Stimulated activated CD4-positive, alpha-beta T cell treated with anti-CD3 and anti-CD28 coated beads, Interleukin-15, amount 100 ng/mL, for 24 hours (primary cell): ENCODE measurements at regions not wholly inside any gene's neighbourhood (a gene's known extent, or its start where the extent isn't known, plus 50 kb on each side); places are given as distances from the start of the nearest gene placed in this dataset.
"Not testable (repeated sequence)": the region's sequence is repeated elsewhere in the genome, so short reads cannot be mapped to it uniquely, and the experiment has no call there.

Experiments
- DNase-seq: peaks from one replicate; pipeline ENCODE4 v3.0.0-alpha.2; 2020

DNA sequence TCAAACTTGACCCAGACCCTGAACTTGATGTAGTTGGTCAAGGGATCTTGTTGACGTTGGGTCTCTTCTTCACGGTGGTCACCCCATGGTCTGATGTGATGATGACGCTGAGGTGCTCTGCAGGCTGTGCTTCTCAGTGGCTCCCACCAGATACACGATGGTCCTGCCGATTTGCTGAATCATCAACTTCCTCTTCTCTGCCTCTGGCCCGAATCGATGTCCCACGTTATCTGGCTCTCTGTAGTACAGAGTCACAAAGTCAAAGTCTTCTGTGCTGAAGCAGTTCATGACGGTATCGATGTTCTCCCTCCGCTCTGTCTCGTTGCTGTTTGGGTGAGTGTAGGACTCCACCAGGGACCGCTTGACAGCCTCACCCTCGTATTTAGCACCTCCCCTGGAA is 58.5 kb upstream of the ZNF195 start:
- not testable (repeated sequence) for DNase-seq

DNA sequence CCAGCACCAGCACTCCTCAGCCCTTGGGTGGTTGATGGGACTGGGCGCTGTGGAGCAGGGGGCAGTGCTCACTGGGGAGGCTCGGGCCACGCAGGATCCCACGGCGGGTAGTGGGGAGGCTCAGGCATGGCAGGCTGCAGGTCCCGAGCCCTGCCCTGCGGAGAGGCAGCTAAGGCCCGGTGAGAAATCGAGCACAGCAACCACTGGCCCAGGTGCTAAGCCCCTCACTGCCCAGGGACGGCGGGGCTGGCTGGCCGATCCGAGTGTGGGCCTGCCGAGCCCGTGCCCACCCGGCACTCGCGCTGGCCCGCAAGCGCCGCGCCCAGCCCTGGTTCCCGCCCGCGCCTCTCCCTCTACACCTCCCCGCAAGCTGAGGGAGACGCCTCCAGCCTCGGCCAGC is 56.0 kb upstream of the ZNF195 start:
- DNase-seq: no peak

DNA sequence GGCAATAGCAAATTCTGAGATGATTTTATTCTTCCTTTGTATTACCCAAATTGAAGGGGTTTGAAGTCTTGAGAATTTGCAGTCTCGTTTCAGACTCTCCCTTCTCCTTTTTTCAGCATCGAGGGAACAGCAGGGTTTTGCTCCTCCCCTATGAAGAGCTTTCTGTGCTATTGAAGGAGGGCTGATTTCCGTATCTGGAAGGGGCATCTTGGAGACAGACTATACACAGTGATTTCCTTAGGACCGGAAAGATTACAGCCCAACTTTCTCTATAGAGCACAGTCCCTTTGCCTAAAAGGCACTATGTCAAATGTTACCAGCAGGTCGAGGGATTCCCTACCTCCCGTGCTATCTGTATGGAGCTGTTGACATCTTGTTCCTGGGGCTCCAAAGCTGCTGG is 50.2 kb upstream of the ZNF195 start:
- DNase-seq: not testable (repeated sequence)
